K562 (cell line): ENCODE measurements at regions not wholly inside any gene's neighbourhood (a gene's known extent, or its start where the extent isn't known, plus 50 kb on each side); places are given as distances from the start of the nearest gene placed in this dataset.

ENCODE experiments used
- ATAC-seq: fragments of 200-7000 bp; cut with Tn5 transposase; 3 replicates; pipeline ENCODE4 v1.9.1; 2020; ENCODE audit warnings: moderate library complexity
- BruUV-seq: library from RNA; stranded (reverse); fragments of 400-500 nt; replicated peaks from 2 replicates; lab custom pipeline; 2021; lab: Mats Ljungman, UMichigan
- CTCF ChIA-PET: fragments of 300-600 bp; formaldehyde crosslinking; extraction: SDS; loops from one replicate; lab custom pipeline; 2021; ENCODE audit warnings: low intra/inter-chr PET ratio; lab: Yijun Ruan, JAX
- POLR2A ChIA-PET: fragments of 300-600, 350-650 bp; sonication (Branson Sonifier 250); formaldehyde crosslinking; extraction: SDS; loops from one replicate; lab custom pipeline; 2021; ENCODE audit warnings: antibody characterized with exemption, inconsistent platforms; lab: Yijun Ruan, JAX
- DNase-seq, 4 experiments: peaks; one replicate each; pipeline versions ENCODE4 v3.0.0 to v3.0.0-alpha.2; 2011 to 2018; ENCODE audit warnings: low spot score in 3 of 4, mixed read lengths in 3 of 4; ENCODE audit errors: extremely low read depth in 1 of 4
- FAIRE-seq: peaks from 2 replicates; lab custom pipeline; 2011; peaks lifted over from hg19 to GRCh38; lab: Jason Lieb, UNC
- H2AFZ ChIP-seq: 2 replicates; pipeline ENCODE4 v1.6.0; 2011; ENCODE audit warnings: low read depth, low read length, control low read depth, inconsistent platforms
- H3K27ac ChIP-seq: fragments of 200-600 bp; 3 replicates; pipeline ENCODE4 v1.8.0; 2011; ENCODE audit warnings: low read depth, mild to moderate bottlenecking, control low read depth, inconsistent platforms, low read length, moderate library complexity, mixed read lengths; ENCODE audit errors: extremely low read depth
- H3K27me3 ChIP-seq, 2 experiments: fragments of 300-600 bp in 1 of 2; 2 replicates in 1 of 2; 3 replicates in 1 of 2; pipeline versions ENCODE4 v1.6.0 to v1.8.0; 2011; ENCODE audit warnings: inconsistent platforms in 2 of 2, low read length in 2 of 2, mild to moderate bottlenecking in 1 of 2, mixed read lengths in 1 of 2, moderate library complexity in 1 of 2; ENCODE audit not compliant: control insufficient read depth in 2 of 2, insufficient read depth in 2 of 2
- H3K36me3 ChIP-seq: fragments of 300-600 bp; 3 replicates; pipeline ENCODE4 v1.8.0; 2011; ENCODE audit warnings: mild to moderate bottlenecking, low read length, inconsistent platforms; ENCODE audit not compliant: control insufficient read depth, insufficient read depth
- H3K4me1 ChIP-seq, 2 experiments: fragments of 200-600 bp in 1 of 2; replicated peaks in 1 of 2; 2 replicates in 1 of 2; 3 replicates in 1 of 2; pipeline versions ENCODE4 v1.5.1 to v1.8.0; 2011; ENCODE audit warnings: inconsistent platforms in 2 of 2, low read length in 2 of 2, mild to moderate bottlenecking in 1 of 2, mixed read lengths in 1 of 2, moderate library complexity in 1 of 2; ENCODE audit not compliant: control insufficient read depth in 2 of 2, insufficient read depth in 2 of 2
- H3K4me2 ChIP-seq: 2 replicates; pipeline ENCODE4 v1.6.1; 2011; ENCODE audit warnings: low read length, control low read depth, inconsistent platforms, mixed read lengths; ENCODE audit not compliant: insufficient read depth
- H3K4me3 ChIP-seq: fragments of 200-600 bp; sonication (generic), shearing (Covaris generic); 2 replicates; pipeline ENCODE4 v1.5.1; 2016; ENCODE audit warnings: control low read depth, inconsistent platforms
- H3K79me2 ChIP-seq: fragments of 200-600 bp; 3 replicates; pipeline ENCODE4 v1.8.0; 2011; ENCODE audit warnings: low read length, inconsistent platforms; ENCODE audit not compliant: control insufficient read depth, insufficient read depth
- H3K9ac ChIP-seq, 2 experiments: 2 replicates each; pipeline versions ENCODE4 v1.6.0 to v1.6.1; 2011; ENCODE audit warnings: low read depth in 2 of 2, low read length in 2 of 2, control low read depth in 1 of 2, inconsistent platforms in 1 of 2, mild to moderate bottlenecking in 1 of 2, mixed read lengths in 1 of 2; ENCODE audit not compliant: insufficient read depth in 1 of 2
- H3K9me1 ChIP-seq: one replicate; pipeline ENCODE4 v1.6.0; 2011; ENCODE audit warnings: inconsistent platforms, mild to moderate bottlenecking, low read length, moderate library complexity; ENCODE audit not compliant: control insufficient read depth, insufficient read depth
- H3K9me3 ChIP-seq: replicated peaks from 2 replicates; pipeline ENCODE4 v1.5.1; 2011; ENCODE audit warnings: low read depth, low read length, inconsistent platforms; ENCODE audit not compliant: control insufficient read depth, insufficient read depth
- H4K20me1 ChIP-seq: replicated peaks from 2 replicates; pipeline ENCODE4 v1.6.1; 2011; ENCODE audit warnings: low read length, inconsistent platforms, mixed read lengths; ENCODE audit not compliant: control insufficient read depth, insufficient read depth
- NR3C1 ChIP-seq: sonication (generic); formaldehyde crosslinking; IDR thresholded peaks from 2 replicates; pipeline ENCODE4 v1.8.1; 2022; ENCODE audit warnings: missing genetic modification reagents
- PTRF ChIP-seq: fragments of 450-650 bp; IDR thresholded peaks from 2 replicates; pipeline ENCODE4 v1.6.1; 2016; ENCODE audit warnings: mild to moderate bottlenecking, missing genetic modification characterization, missing compliant biosample characterization
- SPI1 ChIP-seq: IDR thresholded peaks from 2 replicates; pipeline ENCODE4 v1.6.1; 2011; ENCODE audit warnings: low read depth, low read length, control low read depth, borderline replicate concordance
- whole genome bisulfite sequencing: fragments of 100-300 bp; shearing (Covaris generic); methylation state at CpG from one replicate; pipeline ENCODE4 v1.1.6; 2016; ENCODE audit warnings: low coverage, mixed read lengths; ENCODE audit not compliant: insufficient coverage; ENCODE audit errors: missing lambda C conversion rate; 5-methylcytosine and 5-hydroxymethylcytosine counted together
- in situ Hi-C: fragments of 300-500 bp; cut with MboI; formaldehyde crosslinking; loops from 4 replicates; pipeline ENCODE4 v1.15.0; 2018; ENCODE audit warnings: inconsistent platforms, mixed read lengths
- intact Hi-C: fragments of 100-400 bp; cut with micrococcal nuclease; formaldehyde crosslinking; loops from 2 replicates; pipeline ENCODE4 v1.14.2; 2022
- TF ChIP-seq, protein P1 (sequence below): fragments of 200-400 bp; formaldehyde crosslinking; IDR thresholded peaks from 2 replicates; pipeline ENCODE4 v1.6.1; 2017; ENCODE audit warnings: mild to moderate bottlenecking, low read depth, low read length, moderate library complexity

- FAIRE-seq: no peak
- no peaks in the 10 kb centered on the region; the same call in 1 of the 2 replicates for H4K20me1 ChIP-seq
- peak; percentile 51; the same call in 2 of the 3 replicates for ATAC-seq
- no peak for DNase-seq
- intact Hi-C loops: no loop called here
- H3K4me3 ChIP-seq: no peak overlapping the region
- no peak overlapping the region for H3K27ac ChIP-seq
- peaks cover 0 to 5% of the 10 kb centered on the region in 2 experiments; a peak in 1 of 5 replicates for H3K4me1 ChIP-seq
- H3K9me1 ChIP-seq: no peaks in the 10 kb centered on the region
- WGBS: 9% methylated on average over 8 of the region's 8 CpGs
- BruUV-seq: no TSS peak
- no peak for TF ChIP-seq PTRF (tag)
- 0 out of 2 replicates have a peak, but pooled peaks have one; percentile 12 for TF ChIP-seq SPI1
- TF ChIP-seq NR3C1 (CRISPR knock-in tag): no peak
- TF ChIP-seq, protein P1, sequence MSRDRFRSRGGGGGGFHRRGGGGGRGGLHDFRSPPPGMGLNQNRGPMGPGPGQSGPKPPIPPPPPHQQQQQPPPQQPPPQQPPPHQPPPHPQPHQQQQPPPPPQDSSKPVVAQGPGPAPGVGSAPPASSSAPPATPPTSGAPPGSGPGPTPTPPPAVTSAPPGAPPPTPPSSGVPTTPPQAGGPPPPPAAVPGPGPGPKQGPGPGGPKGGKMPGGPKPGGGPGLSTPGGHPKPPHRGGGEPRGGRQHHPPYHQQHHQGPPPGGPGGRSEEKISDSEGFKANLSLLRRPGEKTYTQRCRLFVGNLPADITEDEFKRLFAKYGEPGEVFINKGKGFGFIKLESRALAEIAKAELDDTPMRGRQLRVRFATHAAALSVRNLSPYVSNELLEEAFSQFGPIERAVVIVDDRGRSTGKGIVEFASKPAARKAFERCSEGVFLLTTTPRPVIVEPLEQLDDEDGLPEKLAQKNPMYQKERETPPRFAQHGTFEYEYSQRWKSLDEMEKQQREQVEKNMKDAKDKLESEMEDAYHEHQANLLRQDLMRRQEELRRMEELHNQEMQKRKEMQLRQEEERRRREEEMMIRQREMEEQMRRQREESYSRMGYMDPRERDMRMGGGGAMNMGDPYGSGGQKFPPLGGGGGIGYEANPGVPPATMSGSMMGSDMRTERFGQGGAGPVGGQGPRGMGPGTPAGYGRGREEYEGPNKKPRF: no peak
- TF ChIP-seq, all 486 proteins: peak for 1
- Histone ChIP-seq H3K27me3 (peaks cover 0 to 9% of the 10 kb centered on the region in 2 experiments; a peak in 1 of 5 replicates), H3K9ac (no peak overlapping the region), H2AFZ (peak overlapping the region; percentile 20; the same call in 1 of the 2 replicates), H3K36me3 (no peaks in the 10 kb centered on the region), H3K79me2 (no peaks in the 10 kb centered on the region), H3K4me2 (no peak overlapping the region), H3K9me3 (no peaks in the 10 kb centered on the region)
- ChIA-PET CTCF (no interaction called here), POLR2A (interaction anchor here (0.6 kb wide), 1 partner anchor 758 kb away, joined by 3 read pairs; no protein-coding TSS in a partner anchor)
- in situ Hi-C loops: no loop called here
Observed at GRCh38 chr4:153933915-153934687, 145.2 kb upstream of the SFRP2 start.
